ENCODE measurements at regions not wholly inside any gene's neighbourhood (a gene's known extent, or its start where the extent isn't known, plus 50 kb on each side); places are given as distances from the start of the nearest gene placed in this dataset.

DNA sequence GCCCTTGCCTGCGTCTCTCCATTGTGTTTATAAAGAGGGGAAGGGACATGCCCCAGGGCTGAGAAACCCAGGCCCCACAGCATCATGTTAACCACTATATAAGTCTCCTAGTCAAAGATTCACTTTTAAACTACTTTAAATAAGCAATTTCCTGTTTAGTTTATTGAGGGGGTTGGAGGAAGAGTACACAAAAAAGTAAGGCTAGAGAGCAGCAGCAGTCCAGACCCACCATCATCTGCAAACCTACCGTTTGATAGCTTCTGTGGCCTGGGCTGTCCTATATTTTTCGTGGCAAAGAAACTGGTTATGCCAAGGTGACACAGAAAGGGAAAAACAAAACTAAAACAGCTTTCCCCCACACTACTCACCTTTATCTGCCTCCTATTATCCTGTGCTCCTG lies 646.1 kb downstream of the IRS1 start:
- no peak for DNase-seq

DNA sequence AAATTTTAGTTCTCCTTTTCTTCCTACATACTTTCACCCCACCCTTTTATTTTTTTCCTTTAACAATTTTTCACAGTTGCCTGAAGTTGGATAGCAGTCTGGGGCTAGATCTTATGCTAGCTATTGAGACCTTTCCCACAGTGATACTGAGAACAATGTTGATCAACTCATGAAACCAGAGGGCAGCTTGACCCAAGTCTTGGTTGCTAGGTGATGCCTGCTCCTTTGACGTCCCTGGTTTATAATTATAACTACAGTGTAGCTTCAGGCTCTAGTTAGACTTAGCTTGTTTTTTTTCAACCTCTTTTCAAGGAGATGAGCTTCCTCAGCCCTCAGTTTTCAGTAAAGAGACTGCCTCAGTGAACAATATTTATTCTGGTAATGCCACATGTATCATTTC lies 648.5 kb downstream of the IRS1 start:
- no peak for DNase-seq

DNA sequence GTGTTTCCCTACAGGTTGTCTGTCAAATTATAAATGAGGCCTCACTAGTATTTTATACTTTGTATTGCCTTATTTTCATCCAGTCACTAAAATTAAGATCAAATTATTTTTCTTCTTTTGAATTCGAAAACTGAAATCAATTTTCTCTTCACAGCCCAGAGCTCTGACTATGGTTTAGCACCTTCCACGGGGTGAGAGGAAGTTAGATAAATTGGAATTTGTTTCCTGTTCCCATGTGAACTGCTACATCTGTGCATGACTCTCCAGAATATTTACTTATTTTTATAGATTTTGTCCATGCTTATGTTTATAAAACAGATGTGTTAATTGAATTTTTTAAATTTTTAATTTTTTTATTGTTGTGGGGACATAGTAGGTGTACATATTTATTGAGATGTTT lies 656.5 kb downstream of the IRS1 start:
- DNase-seq, result no peak

DNA sequence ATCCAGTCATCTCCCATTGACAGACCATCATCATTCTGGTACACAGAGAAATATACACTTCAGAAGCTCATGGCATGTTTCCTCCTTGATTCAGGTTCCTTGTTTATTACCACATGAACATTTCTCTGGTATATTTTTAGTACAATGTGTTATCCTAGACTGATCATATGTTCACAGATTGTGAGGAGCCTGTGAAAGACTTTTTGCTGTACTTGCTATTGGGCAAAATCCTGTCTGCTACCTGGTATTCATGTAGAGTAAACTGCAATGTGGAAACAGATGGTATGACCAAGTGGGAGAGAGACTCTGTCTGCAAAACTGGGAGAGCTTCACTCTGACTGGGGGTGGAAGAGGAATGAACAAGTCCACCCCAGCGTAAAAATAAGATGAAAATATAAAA lies 657.2 kb downstream of the IRS1 start:
- no peak for DNase-seq

DNA sequence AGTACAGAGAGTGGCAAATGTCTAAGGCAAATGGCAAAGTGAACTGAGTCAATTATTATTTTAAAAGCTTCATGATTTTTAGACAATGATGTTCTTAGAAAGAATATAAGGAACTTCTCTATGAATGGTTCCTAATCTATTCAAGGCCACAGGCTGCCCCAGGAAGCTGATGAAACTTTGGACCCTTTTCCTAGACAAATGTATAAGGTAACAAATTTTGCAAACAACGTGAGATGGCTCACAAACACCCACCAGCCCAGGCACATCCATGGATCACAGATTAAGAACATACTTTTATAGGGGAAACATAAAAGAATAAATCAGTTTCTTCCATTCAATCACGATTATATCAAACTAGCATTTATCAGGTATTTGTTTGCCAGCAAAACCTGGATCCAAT lies 659.0 kb downstream of the IRS1 start:
- DNase-seq, result no peak

DNA sequence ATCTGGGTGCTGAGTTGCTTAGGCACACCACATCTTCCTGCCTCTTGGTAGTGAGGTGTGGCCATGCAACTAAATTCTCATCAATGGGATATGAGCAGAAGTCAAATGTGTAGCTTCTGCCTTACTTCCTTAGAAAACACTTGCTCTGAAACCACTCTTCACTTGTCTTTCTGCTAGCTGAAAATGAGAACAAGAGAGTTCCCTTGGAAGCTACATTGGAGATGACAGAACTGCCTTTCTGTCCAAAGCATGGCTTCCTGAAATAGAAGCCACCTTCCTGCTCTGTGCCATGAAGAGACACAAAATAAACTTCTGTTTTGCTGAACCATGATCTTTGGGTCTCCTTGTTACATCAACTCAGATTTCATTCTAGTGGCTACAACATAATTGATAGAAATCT lies 659.9 kb downstream of the IRS1 start:
- no peak for DNase-seq

DNA sequence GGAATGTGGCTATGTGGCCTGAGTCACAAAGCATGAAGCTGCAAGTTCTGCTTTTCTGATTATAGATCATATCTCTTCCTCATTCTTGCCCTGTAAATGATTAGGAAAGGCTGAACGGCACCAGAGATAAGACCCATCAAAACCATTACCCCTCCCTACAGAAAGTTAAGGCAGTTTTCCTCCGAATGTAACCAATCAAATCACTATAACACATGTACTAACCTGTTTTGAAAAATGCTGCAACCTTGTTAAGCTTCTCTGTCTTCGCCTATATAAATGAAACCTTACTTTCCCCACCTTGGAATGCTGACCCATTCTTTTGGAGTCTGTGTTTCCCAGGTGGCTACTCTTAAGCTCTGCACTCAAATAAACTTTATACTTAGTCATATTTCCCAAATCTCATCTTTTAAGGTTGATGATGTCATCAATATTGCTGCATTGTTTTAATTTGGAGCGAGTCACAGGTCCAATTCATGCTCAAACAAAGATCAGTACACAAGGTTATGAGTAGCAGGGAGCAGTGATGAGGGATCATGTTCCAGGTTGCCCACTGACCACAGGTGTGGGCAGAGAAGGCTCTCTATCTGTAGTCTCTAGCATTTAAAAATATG lies 662.3 kb downstream of the IRS1 start:
- DNase-seq, result peak; percentile 75

DNA sequence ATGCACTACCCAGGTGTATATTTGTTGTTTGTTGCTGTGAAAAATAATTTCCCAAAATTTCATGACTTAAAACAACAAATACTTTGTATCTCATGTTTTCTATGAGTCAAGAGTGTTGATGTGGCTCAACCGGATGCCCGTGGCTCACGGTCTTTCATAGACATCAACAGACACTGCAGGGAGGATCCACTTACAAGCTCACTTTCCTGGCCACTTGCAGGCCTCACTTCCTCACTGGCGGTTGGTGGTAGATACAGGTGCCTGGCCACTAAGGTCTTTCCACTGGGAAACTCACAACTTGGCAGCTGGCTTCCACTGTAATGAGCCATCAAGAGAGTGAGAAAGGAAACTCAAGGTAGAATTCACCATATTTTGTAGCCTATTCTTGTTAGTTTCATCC lies 662.9 kb downstream of the IRS1 start:
- DNase-seq, result peak; percentile 70

DNA sequence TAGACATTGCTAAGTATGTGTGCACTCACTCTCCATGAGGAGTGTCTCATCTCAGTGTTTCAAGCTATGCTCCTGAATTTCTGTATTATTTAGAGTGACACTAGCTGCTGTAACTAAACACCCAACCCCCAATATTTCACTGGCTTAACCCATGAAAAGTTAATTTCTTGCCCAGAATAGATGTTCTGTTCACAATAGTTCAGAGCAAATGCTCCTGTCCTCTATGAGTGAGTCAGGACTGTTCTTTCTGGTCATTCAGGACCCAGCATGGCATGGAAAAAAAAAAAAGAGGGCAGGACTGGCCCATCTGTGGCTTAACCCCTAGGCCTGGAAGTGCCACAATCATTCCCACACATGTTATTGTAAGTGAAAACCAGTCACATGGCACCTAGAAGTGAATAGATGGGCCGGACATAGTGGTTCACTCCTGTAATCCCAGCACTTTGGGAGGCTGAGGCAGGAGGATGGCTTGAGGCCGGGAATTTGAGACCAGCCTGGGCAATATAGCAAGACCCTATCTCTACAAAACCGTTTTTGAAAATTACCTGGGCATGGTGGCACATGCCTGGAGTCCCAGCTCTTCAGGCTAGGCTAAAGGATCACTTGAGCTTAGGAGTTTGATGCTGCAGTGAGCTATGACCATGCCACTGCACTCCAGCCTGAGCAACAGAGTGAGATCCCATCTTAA lies 663.6 kb downstream of the IRS1 start:
- DNase-seq, result no peak

DNA sequence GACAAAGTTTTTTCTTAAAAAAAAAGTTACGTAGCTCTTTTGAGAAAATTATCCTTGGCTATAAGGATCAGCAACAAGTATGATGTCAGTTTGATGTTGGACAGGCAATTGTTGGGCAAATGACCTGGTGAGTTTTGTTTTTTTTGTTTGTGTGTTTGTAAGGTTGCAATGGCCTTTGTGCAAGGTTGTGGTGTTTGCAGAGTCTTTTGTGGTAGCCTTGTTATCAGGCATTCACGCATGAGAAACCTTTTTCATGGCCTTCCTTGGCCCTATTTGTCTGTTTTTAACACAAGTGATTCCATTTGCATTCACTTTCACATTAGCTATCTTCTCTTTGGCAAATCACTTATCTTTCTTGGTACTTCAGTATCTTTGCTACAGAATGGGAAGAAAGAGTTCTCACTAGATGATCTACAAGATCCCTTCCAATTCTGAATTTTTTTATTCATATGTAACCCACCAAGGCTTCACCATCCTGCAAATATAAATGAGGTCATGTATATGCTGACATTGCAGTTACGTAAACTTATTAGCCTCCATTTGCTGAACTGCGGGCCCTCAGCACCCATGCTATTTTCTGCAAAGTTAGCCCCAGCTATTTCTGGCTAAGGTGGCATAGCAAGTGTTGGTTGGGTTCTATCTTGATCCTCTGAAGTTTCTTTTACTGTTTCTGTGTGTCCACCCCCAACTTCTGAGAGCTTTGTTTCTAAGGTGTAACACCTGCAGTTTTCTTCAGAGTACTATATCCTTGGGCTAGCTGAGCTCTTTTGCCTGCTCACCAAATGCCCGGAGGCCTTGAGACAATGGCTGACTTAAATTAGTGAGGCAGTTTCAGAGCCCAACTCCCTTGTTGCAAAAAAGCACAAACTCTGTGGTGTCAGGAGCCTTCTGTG lies 667.1 kb downstream of the IRS1 start:
- DNase-seq, result no peak

DNA sequence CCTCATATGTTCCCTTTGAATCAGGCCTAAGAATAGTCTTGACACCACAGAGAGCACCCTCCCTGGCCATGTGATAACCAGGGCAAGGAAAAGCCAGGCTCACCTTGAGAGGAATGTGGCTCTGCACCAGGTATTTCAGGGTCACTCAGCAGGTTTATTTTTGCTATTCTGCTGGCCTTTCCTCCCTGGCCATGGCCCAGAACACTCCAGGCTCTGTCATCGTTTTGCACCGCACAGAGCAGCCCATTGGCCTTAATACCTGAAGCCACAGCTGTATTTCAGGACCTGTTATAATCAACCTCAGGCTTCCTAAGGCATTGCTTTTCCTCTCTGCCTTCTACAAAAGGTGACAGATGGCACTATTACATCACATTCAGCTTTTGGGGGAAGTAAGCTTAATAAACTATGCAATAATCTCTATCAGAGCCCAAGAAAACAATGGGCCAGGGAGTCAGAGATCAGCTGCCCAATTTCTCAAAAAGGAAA lies 668.3 kb downstream of the IRS1 start:
- DNase-seq, result no peak

DNA sequence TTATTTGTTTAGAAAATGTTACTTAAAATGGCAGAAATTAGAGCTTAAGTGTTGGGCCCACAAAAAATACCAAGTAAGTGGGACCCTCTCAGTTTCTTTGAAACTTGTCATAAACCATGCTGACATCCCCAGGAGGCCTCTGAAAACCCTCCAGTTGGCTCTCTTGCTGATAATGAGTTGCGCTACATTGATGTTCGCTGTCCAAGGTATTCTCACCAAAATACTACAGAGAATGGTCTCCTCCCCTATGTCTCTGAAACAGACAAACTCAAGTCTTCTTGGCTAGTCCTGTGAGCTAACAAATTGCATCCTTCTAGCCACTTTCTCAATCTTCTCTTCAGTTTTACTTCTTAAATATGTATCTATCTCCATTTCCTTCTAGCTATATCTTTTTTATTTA lies 669.4 kb downstream of the IRS1 start:
- DNase-seq, result peak; percentile 25

DNA sequence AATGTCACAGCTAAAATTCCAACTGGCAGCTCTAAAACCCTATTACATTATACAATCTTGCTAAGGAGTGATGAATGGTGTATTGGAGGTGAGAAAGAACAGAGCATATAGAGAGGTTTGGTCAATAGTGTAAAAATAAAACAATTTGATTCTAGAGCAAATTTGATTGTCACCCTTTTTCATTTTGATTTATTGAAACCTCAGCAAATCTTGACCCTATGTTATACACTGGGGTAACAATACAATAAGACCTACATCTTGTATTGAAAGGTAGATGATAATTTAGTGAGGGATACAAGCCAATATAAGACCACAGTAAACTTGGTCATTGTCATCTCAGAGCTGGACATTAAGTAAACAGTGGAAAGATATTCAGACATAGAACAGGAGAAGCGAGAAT lies 671.9 kb downstream of the IRS1 start:
- no peak for DNase-seq

DNA sequence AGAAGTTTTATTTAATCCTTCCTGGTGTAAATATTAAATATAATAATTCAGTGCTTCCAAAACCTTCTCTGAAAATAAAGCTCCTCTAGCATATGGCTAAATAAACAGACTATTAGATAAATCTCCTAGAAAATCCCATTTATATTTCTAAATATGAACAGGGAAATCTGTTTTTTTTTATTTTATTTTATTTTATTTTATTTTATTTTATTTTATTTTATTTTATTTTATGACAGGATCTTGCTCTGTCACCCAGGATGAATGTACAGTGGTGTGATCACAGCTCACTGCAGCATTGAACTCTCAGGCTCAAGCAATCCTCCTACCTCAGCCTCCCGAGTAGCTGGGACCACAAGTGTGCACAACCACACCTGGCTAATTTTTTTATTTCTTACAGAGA lies 673.5 kb downstream of the IRS1 start:
- no peak for DNase-seq

DNA sequence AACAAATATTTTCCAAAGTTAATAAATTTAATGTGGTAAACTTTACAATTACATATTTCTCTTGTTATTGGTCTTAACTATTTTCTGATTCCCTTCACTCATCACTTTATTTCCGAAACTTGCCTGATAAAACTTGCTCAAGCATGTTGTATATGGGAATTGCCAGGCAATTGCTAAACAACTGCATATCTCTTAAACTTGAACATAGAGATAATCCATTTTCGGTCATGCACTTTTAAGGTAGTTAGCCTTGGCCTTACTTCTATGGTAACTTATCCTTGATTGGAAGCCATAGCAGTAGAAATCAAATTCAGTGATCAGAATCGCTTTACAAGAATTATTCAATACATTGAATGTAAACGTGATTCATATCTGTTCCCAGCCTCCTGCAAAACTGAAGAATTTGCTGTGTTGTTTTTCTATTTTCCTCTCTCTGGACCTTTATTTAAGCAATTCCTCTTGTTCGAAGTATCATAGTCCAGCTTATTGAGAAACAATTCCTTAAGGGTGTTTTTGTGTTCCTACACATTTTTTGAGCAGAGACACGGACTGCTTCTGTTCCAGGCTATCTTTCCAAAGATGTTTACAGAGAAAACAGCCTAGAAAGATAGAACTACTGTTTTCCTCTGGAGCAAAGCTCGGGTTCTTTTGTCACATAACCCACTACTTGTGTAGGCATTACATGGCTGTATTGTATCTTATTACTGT lies 674.3 kb downstream of the IRS1 start:
- no peak for DNase-seq

DNA sequence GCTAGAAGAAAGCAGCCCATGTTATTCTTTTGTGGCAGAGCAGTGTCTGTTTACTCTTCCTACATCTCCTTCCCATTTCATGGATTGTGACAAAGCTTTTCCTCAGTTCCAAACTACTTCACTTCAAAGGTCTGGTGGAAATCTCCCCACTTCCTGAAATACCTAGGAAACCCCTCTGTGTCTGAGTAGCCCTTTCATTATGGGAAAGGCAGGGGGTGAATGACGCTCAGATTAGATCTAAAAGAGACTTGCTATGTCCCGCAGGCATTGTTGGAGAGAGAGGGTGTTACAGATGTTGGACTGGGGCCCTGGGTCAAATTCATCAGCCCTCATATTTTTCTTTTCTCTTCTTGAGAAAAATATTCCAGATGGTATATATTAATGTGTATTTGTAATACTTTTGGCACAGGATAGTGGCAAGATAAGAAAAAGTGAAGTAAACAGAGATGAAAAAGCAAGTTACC lies 675.0 kb downstream of the IRS1 start:
- no peak for DNase-seq

DNA sequence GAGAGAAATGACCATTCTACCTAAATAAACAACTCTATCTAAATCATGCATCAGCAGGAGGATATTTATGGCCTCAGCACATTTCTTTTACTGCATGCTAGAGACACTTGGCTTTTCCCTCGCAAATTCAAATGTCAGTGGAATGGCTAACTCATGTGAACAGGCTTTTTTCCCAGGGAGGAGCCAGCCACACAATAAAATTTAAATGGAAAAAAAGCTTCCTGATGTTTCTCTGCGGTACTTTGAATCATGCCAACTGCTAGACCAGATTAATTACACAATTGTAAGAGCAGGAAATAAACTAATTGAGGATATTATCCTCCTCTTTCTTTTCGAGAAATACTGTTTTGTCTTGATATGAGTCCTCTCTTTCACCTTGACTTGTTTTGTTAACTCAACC lies 676.3 kb downstream of the IRS1 start:
- DNase-seq, result no peak

DNA sequence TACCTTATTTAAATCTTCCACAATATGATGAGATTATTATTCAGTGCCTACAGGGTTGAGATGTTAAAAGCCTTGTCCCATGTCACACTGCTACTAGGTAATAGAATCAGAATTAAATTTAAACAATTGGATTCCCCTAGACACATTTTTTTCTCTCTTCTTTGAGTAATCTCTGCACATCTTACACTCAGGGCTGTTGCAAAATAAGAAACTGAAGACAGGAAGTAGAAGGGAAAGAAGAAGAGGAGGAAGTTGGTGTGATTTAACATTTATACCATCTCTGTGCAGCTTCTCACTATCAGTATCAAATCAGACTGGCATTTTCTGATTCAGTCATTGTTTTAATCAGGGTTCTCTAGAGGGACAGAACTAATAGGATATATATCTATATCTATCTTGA lies 677.6 kb downstream of the IRS1 start:
- DNase-seq, result peak; percentile 63

DNA sequence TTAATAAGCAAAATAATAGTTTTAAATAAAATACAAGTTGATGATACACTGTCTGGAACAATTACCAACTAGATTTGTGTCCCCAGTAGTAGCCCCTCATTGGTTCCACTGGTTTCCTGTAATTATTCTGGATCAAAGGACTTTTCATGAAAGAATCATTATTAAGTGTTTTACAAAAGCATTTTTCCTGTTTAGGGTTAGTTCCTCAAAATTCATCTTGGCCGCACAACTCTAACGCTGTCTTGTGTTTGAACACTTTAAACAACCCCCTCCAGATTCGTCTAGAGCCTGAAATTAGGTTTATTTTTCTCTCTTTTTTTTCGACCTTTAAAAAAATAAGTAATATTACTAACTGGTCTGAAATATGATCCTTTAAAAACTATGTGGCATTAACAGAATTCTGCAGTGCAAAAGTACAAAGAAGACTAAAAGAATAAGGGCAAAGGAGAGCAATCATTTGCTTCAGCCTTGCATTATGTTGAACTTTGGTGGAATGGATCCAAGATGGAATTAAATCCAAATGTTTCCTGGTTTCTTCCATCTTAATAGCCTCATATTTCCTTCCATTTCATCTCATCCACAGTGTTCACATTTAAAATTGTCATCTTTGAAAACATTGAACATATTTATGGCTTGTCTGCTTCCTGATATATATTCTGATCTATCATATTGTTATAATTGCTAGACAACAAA lies 678.4 kb downstream of the IRS1 start:
- DNase-seq, result no peak

DNA sequence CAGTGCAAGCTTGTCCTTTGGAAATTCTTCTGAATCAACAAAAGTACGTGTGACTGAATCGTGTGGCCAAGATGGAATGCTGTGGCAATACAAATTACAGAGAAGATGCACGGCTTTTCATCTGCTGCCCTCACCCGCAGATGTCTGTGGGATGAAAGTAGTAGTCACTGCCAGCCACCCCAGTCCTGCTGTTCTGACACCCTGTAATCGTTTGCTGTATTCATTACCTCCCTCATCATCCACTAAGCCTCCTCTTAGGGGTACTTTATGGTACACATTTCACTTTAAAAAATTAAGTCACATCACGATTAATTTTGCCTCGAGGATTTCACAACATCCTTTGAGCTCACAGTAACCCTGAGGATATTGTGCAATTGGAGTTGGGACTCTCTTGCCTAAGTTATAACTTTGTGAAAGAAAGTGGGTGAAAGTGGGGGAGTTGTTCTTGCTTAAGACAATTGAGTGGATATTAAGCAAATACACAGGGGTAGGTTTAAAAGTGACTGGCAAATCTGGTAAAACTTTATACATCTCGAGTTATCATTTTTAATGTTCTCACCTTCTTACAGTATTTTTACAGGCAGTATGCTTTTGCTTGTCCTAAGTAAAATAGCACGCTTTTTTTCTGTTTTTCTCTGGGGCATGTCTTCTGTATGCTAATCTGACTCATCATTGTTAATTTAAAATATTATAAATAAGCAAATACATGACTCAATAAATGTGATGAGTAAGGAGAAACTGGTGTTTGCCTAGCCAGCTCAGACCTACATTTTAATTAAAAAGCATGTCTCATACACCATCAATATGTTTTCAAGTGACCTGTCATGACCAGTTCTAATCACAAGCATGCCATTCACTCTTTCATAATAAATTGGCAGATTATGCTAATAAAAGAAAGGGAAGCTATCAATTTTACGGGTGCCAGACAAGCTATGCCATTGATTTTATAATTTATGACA lies 680.9 kb downstream of the IRS1 start:
- DNase-seq, result peak; percentile 80

DNA sequence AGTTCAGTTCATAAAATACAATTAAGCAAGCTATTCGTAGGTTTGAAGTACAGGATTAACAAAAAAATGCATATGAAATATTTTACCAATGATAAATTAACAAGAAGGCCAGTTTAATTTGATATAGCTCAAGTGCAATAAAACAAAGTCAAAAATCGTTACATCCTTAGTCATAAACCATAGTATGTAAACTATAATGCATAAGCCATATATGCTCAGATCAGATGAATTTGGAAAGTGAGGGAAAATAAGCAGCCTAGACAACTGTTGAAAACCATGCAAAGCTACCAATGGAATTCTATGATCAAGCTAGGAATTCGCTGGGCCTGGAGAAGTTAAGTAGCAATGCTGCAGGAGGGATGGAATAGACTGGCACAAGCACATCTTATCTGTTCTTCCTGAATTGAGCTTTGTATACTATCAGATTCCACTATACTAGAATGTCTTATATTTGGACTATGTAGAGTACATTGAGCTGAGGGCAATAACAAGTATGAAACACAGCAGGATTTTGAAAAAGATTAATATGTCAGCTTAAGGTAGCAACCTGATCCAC lies 682.0 kb downstream of the IRS1 start:
- no peak for DNase-seq
